ENCODE measurements at regions not wholly inside any gene's neighbourhood (a gene's known extent, or its start where the extent isn't known, plus 50 kb on each side); places are given as distances from the start of the nearest gene placed in this dataset.

DNA sequence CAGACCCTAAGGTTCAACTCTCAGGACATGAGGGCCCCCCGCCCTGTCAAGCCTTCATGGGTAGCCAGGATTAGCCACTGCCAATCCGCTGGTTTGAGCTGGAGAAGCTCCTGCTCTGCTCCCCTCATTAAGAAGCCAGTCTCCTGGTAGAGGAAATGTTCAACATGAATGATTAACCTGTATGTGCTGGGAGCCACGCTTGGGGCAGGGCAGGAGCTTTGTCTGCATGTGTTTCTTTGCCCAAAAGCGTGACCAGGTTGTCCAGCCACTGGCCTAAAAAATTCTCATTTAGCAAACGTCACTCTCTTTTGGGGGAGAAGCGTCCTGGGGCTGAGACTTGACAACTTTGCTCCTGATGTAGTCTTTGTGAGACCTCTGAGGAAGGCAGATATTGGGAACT is 96.5 kb downstream of the RRAGC start:
- TF ChIP-seq CTCF (IDR thresholded peaks at IDR 0.05): no peak
- TF ChIP-seq POLR2AphosphoS5 (IDR thresholded peaks at IDR 0.05; ENCODE audit: insufficient read depth in 1 of 2, low read depth in 1 of 2): no peak

Data from vagina (tissue), 2 donors.